GM21526 (cell line): ENCODE measurements at regions not wholly inside any gene's neighbourhood (a gene's known extent, or its start where the extent isn't known, plus 50 kb on each side); places are given as distances from the start of the nearest gene placed in this dataset.
A peak's percentile ranks its signal among the peaks of the same experiment; 100 is the strongest.

ENCODE experiments used
- ATAC-seq: cut with Tn5 transposase; IDR thresholded peaks from one replicate; pipeline ENCODE4 v1.9.1; 2021; ENCODE audit warnings: moderate library complexity; ENCODE audit not compliant: unreplicated experiment, low FRiP score

DNA sequence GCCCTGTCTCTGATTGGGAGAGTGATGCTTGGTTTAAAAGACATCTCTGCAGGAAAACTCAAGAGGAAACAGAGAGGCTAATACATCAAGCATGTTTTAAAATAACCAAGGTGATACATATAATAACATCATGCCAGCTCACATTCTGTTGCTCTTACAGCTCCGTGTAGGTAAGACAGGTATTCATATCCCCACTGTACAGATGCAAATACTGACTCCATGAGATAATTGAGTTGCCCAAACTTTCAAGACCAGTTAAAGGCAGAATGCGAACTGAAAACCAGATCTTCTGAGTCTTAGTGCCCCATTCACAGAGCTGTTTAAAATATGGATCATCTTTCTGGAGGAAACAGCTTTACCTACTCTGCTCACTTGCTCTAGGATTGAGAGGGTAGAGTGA is 214.0 kb downstream of the PIK3R1 start:
- no peak for ATAC-seq

GRCh38 chr5:68430279-68430678 is 214.7 kb downstream of the PIK3R1 start:
- no peak for ATAC-seq

DNA sequence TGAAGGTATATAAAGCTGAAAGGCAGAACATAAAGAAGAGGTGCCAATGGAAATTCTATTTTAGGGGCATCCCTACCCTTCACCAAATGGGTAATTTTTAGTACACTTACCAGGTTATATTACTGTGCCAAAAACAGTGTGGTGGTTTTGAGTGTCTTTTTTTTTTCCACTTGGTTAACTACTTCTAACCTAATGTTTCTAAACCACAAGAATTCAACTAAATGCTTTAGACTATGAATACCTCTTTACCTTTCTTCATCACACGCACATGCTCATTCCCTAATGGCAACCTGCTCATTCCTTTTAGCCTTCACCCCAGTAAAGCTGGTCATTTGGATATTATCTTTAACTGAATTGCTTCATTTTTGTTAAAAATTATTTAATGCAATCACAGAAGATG is 215.6 kb downstream of the PIK3R1 start:
- ATAC-seq, result no peak

DNA sequence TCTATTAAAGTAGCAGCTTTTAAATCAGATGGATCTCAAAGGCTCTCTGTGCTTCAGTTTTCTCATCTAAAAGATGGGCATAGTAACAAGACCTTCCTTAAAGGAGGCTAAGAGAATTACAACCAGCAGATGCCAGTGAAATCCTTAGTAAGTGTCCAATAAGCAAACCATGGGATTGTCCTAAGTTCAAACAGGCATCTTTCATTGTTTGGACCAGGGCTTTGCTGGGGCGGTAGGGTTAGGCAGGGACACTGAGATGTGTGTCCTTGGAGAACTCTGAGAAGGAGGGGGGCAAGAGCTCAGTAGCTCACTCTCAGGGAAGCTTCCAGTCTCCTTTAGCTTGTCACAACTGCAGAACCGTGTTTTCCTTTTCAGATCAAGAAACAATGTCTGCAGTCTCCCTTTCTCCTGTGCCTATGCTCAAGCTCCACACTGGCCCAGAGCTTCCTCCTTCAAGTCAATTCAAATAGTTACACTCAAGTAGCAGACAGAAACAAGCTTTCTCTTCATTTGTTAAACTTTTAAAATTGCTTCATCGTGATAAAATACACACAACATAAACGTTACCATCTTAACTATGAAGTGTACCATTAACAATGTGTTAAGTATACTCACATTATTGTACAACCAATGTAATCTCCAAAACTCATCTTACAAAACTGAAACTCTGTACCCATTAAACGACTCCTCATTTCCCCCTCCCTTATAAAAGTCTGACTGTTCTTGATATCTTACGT is 216.2 kb downstream of the PIK3R1 start:
- no peak for ATAC-seq

GRCh38 chr5:68432682-68433081 is 217.1 kb downstream of the PIK3R1 start:
- ATAC-seq, result no peak

DNA sequence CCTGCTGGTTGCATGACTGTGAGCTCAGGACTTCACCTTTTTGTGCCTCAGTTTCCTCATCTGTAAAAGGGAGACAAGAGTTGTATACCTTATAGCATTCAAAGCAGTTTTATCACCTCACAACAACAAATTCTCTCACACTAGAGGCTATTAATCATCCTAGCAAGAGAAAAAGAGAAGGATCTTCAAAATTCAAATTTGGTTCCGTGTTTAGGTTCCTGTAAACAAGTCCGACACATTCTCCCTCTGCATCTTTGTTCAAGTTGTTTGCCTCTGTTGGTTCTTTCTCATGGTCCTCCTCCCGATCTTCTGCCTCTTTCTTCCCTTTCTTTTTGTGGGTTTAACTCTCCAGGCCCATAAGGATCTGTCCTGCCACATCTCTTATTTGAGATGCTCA is 218.0 kb downstream of the PIK3R1 start:
- no peak for ATAC-seq

GRCh38 chr5:68433923-68434879 is 218.6 kb downstream of the PIK3R1 start:
- peak; percentile 97 for ATAC-seq

DNA sequence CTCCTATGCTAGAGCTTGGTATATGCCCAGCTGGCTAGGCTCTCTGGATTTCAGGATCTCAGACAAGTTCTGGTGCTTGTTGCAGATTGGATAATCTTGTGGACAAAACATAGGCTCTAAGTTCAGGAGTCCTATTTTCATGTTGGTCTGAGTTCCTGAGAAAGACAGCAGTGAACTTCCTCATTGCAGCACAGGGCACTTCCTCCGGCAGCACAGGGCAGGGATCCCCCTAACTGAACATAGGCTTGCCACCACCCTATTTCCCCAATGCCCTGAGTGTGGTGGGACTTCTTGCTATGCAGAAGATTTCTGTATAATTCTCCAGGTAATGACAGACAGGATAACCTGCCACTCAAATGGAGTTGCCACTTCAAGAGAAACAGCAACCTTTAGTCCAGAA is 220.1 kb downstream of the PIK3R1 start:
- no peak for ATAC-seq

DNA sequence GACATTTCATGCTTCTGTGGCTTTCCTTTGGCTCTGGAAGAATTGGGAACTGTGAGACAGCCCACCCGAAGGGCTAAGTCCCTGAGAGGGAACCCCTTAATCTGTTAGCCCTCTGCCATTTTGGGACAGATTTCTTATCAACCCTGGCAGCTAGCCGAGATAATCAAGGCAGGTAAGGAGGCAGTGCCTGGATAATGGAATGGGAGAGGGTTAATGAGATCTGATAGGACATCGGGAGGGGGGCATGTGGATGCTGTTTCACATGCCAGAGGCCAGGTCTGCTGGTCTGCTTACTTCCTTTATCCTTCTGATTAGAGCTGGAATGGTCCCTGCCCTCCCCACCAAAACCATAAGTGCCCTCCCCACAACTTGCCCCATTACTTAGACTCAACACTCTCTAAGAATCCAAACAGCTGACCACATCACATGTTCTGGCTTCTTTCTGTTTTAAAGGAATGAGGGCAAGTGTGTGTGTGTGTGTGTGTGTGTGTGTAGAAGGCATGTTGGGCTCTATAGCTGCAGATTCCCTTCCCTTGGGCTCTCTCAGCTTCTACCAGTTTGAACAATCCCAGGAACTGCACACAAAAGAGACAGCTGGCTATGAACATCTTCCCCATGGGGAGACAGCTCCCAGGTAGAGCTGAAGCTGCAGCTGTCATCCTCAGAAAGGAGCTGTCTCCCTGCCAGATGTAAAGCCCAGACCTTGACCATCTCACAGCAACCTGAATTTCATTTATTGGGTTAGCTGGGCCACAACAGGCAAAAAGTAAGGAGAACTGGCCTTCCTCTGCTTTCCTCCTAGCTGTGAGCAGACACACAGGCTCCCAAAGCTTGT is 221.3 kb downstream of the PIK3R1 start:
- ATAC-seq, result no peak

- no peak for ATAC-seq
Observed at GRCh38 chr5:68438876-68439275, 223.3 kb downstream of the PIK3R1 start.

DNA sequence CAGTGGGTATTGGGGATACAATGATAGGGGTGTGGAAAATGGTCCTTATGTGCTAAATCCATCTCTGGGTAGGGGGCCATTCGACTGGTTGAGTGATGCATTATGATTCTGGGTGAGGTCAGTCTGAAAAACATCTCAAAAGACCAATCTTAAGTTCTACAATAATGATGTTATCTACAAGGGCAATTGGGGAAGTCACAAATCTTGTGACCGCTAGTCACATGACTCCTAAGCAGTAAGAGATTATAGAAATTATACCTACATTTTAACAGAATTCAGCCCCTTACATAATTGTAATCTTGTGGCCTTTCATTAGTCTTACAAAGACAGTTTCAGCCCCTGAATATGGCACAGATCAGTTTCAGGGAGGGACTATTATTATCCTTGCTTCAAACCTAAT is 224.7 kb downstream of the PIK3R1 start:
- no peak for ATAC-seq

- ATAC-seq, result no peak
Observed at GRCh38 chr5:68440651-68441050, 225.1 kb downstream of the PIK3R1 start.

GRCh38 chr5:68441309-68442073 is 225.9 kb downstream of the PIK3R1 start:
- ATAC-seq, result no peak

- no peak for ATAC-seq
Observed at GRCh38 chr5:68443091-68443490, 227.5 kb downstream of the PIK3R1 start.

GRCh38 chr5:68444048-68444447 is 228.5 kb downstream of the PIK3R1 start:
- ATAC-seq, result no peak

DNA sequence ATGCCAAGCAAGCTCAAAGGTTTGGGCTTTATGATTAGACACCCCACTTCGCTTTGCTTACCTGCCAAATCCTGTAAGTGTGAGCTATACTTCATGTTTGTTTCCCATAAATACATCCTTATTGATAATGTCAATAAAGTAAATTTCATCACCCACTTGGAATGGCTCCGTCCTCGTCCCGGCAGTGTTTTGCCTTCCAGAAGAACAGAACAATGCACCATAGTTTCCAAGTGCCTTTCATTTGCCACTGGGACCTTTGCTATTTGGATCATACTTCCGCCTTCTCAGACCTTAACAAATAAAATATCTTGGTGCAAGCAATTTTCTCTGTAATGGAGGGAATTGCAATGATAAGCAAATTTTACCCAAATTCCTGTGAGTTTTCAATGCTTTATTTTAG is 229.3 kb downstream of the PIK3R1 start:
- no peak for ATAC-seq

GRCh38 chr5:68445257-68446069 is 229.9 kb downstream of the PIK3R1 start:
- ATAC-seq, result no peak

GRCh38 chr5:68446070-68446357 is 230.5 kb downstream of the PIK3R1 start:
- no peak for ATAC-seq

DNA sequence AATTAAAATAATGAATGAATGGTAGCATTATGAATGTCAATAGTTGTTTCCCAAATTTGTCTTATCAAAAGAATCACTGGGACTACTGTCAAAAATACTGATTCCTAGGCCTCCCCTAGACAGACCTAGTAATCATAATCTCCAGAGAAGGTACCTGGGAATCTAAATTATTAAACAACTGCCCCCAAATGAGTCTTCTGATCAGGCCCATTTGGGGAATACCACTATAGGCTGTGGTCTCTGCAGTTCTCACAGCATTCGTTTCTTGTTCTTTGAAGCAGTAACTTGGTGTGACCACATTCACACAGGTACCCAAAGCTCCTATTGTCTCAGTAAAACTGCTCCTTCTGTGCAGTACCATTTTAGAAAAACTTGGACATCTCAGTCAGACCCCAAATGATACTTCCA is 230.9 kb downstream of the PIK3R1 start:
- peak; percentile 69 for ATAC-seq
